ENCODE measurements at regions not wholly inside any gene's neighbourhood (a gene's known extent, or its start where the extent isn't known, plus 50 kb on each side); places are given as distances from the start of the nearest gene placed in this dataset.

GRCh38 chr1:244919320-244920282 lies 55.3 kb upstream of the HNRNPU start:
- no peak for TF ChIP-seq FOXK2 (IDR thresholded peaks at IDR 0.05)
- TF ChIP-seq FOXM1 (IDR thresholded peaks at IDR 0.05; ENCODE audit: borderline replicate concordance): no peak
- no peak for TF ChIP-seq HDGF (IDR thresholded peaks at IDR 0.05; ENCODE audit: borderline replicate concordance)
- TF ChIP-seq PKNOX1 (IDR thresholded peaks at IDR 0.05): no peak

All from HEK293T (cell line).